GM19240 (cell line): ENCODE measurements at regions not wholly inside any gene's neighbourhood (a gene's known extent, or its start where the extent isn't known, plus 50 kb on each side); places are given as distances from the start of the nearest gene placed in this dataset.
"Not testable (repeated sequence)": the region's sequence is repeated elsewhere in the genome, so short reads cannot be mapped to it uniquely, and the experiment has no call there.

Experiments
- DNase-seq: peaks from one replicate; pipeline ENCODE4 v3.0.0; 2011; ENCODE audit warnings: low spot score; ENCODE audit not compliant: insufficient read length

DNA sequence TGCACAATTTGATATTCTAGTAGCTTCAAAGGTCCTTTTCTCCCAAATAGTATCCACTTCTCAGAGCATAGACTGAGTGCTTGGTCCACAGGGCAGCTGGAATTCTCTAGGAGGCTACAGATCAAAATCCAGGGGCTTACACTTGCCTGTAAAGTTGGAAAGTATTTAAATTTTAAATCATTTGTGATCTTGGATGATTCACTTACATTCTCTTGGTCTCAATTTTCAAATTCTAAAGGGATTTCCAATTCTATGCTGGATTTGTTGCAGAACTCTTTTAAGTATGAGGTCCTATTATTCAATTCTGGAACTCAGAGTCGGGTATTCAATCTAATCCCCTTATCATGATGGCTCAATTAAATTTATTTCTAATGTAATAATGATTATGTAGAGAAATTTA lies 492.3 kb downstream of the NYAP2 start:
- DNase-seq, result no peak

DNA sequence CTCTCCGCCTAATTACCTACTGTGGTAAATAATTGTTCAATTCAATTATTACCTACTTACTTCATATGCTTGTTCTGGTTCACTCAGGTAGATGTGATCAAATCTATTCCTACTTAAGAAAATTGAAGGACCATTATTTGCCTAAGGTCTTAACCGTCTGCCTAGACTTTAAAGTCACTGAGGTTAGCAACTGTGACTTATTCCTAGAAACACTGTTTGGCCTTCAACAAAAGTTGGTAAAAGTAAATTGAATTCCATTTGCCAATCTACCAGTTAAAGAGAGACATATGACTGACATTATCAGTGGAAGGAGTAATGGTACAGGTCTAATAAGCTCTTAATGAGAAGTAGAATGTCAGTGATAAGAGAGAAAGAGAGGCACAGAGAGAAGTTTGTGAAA lies 491.5 kb downstream of the NYAP2 start:
- DNase-seq, result no peak

DNA sequence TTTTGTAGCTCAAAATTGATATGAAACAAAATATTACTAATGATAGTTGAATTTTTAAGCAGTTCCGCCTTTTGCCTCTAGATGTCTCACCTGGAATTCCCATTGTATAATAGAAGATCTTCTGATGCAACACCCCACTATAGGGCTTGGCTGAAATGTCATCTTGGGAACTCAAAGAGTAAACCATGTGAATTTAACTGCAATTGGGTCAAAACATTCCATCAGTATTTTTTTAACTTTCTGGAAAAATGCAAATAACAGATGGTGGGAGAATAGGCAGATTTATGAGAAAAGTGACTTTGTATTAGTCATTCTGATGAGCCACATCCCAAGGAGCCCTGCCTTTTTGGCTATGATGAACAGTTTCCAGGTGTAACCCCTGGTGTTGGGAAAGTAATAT lies 489.9 kb downstream of the NYAP2 start:
- DNase-seq, result no peak

DNA sequence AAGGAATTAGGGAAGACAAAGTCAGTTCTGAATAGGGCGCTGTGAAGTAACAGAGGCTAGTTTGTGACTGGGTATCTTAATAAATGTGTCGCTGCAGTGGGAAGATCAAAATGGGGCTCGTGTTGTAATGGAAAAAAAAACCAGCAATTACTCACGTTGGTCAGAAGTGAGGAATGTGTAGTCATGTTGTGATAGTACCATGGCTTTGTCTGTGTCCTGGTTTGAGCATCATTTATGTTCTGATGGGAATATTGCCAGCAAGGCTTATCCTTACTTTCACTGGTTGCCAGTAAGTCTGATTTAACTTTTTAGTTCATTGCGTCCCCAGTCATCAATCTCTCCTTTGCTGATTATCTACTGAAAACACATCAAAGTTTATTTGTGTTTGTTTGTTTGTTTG lies 467.6 kb downstream of the NYAP2 start:
- no peak for DNase-seq

DNA sequence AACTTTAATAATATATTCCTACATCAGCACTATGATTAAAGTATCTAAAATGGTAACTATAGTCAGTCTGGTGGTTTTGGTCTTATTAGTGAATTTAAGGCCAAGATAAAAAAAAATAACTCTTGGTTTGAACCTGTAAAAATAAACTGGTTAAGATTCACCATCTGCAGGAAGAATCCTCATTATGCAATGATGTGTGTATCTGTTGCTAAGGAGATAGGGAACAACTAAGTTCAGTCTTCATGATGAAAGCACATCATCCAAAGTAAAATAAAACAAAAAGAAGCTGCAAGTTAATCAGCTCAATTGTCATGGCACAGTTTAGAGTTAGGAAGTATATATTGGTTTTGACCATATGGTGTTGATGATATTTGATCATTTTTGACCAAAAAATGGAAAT lies 466.0 kb downstream of the NYAP2 start:
- no peak for DNase-seq

DNA sequence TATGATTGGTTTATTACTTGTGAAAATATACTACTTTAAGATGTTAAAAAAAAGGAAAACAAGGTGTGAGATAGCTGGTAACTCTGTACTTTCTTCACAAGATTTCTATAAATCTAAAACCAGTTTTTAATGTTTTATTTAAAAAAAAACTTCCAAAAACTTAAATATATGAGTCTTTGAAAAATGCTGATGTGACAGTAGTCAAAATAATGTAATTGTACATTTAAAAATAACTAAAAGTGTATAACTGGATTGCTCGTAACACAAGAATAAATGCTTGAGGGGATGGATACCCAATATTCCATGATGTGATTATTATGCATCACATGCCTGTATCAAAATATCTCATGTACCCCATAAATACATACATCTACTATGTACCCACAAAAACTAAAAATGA lies 464.9 kb downstream of the NYAP2 start:
- no peak for DNase-seq

DNA sequence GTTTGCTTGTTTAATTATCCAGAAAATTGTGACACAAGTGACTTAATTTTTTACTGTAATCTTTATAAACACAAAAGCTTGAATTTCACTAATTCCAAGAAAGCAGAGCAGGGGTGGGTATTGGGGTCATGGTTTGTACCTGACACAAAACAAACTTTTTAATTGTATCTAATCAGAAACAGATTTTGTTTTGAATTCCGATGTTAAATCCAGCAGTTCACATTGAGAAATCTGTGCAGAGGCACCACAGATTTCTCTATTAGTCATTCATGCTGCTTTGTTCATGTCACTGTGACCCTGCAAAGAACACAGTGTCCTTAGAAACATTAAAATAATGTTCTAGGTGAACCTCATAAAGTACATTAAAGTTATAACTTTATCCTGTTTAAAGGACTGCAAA lies 443.4 kb downstream of the NYAP2 start:
- no peak for DNase-seq

DNA sequence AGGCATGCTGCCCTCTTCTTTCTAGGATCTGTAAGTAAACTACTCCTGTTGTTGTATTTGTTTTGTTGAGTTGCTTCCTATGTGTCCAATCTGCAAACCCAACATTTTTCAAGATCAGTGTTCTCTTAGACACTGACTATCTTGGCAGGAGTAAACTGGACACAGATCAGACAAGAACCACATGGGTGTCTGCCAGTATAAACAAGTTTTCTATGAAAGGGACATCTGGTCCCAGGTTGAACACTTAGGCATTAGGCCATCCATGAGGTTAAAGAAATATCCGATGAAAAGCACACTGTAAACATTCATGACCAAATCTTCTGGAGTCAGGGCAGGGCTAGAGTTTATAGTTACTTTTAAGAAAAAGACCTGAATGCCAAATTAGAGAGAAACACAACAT lies 441.8 kb downstream of the NYAP2 start:
- DNase-seq, result no peak

DNA sequence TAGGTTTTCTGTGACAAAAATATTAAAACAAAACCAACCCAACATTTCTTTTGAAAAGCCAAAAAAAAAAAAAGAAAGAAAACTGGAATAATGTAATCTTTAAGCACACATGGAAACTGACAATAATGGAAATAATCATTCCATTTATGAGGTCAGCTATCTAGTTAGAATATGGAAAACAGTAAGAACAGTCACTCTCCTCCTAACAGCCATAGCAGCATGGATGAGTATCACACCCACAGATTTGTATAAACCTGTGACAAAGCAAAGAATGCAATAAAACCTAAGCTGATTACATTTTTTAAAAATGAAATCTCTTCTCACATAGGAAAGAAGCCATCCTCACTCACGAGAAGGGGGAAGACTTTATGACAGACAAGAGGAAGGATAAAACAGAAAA lies 437.8 kb downstream of the NYAP2 start:
- DNase-seq, result no peak

DNA sequence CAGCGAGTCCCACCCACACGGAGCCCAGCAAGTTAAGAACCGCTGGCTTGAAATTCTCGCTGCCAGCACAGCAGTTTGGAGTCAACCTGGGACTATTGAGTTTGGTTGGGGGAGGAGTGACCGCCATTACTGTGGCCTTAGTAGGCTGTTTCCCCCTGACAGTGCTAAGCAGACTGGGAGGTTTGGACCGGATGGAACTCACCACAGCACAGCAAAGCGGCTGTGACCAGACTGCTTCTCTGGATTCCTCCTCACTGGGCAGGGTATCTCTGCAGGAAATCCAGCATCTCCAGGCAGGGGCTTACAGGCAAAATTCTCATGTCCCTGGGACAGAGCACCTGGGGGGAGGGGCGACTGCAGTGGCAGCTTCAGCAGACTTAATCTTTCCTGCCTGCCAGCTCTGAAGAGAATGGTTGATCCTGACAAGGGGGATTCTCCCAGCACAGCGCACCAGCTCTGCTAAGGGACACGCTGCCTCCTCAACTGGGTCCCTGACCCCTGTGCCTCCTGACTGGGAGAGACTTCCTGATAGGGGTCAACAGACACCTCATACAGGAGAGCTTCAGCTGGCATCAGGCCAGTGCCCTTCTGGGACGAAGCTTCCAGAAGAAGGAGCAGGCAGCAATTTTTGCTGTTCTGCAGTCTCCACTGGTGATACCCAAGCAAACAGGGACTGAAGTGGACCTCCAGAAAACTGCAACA lies 425.4 kb downstream of the NYAP2 start:
- DNase-seq, result no peak

DNA sequence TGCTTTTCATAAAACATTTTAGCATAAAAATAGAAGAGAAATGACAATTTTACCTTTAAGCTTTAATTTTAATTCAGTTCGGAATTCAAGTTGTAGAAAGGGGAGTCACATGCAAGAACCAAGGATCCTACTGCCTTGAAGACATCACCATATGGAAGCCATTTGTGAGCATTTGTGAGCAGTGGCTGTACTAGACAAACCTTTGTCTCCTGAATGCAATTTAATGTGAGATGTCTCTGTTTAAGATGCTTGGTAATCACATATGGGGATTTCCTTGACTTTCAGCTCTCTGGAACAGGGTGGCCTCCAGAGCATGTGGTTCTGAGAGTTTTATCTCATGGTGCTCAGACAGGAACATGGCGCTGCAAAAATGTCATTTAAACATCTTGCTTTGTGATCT lies 421.8 kb downstream of the NYAP2 start:
- DNase-seq, result no peak

DNA sequence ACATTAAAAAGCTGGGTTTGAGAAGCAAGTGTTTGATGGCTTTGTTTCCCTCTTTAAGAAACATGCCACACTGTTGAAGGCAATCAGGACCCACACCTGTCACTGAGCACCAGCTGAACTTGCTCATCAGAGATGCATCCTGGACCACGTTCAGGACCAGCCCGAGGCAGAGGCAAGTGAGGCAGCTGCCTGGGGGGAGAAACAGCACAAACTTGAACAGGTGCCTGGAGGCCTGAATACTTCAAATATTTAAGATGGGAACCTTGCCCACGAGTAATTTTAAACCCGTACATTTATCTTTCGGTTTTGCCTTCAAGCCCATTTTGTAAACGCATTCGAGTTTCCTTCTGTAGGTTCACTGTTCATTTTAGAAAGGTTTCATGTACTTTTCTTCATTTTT lies 421.3 kb downstream of the NYAP2 start:
- DNase-seq, result no peak

DNA sequence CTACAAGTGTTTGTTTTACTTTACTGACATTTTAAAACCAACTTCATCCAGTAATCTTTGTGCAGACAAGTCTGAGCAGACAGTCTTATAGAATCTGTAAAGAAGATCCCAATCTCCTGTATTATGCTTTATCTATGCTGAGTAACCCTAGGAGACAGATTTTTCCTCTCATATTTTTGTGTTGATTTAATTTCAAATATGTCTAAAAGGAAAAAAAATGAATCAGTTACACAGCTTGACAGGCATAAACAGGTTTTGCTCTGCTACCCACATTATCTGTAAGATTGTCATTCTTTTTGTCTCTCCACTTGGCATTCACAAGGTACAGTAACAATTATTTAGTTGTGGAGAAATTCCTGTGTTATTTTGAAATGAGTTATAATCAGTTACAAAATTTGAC lies 415.0 kb downstream of the NYAP2 start:
- DNase-seq, result no peak

DNA sequence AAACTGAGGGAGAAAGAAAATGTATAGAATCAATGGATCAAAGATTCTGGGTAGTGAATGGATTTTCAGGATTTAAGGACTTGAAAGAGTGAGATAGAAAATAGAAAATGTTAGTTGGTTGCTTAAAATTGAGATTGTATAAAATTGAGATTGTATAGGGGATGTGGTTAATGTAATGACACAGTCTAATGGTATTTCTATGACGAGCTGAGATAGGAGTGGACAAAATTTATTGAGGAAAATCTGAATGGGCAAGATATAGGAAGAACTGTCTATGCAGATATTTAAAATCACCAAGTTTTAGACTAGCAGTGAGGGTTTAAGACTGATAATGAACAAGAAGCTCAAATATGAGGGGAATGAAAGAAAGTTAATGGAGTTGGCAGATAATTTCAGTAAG lies 406.6 kb downstream of the NYAP2 start:
- no peak for DNase-seq

DNA sequence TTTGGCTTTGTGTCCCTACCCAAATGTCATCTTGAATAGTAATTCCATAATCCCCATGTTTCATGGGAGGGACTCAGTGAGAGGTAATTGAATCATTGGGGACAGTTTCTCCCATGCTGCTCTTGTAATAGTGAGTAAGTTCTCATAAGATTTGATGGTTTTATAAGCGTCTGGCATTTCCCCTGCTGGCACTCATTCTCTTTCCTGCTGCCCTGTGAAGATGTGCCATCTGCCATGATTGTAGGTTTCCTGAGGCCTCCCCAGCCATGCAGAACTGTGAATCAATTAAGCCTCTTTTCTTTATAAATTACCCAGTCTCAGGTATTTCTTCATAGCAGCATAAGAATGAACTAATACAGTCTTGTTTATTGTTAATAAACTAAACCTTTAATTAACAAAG lies 402.6 kb downstream of the NYAP2 start:
- DNase-seq, result not testable (repeated sequence)

DNA sequence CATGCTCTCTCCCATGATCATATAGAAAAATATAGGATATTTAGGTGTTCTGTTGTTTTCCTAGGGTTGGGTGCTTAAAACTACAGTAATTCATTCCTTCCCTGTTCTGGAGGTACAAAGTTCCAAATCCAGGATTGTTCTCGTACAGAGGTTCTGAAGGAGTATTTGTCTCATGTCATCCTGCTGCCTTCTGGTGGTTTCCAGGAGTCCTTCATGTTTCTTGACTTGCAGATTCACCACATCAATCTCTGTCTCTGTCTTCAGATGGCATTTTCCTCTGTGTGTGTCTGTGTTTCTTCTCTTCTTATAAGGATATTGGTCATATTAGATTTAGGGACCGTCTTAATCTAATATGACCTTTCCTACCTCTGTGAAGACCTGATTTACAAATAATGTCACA lies 397.9 kb downstream of the NYAP2 start:
- DNase-seq, result no peak

DNA sequence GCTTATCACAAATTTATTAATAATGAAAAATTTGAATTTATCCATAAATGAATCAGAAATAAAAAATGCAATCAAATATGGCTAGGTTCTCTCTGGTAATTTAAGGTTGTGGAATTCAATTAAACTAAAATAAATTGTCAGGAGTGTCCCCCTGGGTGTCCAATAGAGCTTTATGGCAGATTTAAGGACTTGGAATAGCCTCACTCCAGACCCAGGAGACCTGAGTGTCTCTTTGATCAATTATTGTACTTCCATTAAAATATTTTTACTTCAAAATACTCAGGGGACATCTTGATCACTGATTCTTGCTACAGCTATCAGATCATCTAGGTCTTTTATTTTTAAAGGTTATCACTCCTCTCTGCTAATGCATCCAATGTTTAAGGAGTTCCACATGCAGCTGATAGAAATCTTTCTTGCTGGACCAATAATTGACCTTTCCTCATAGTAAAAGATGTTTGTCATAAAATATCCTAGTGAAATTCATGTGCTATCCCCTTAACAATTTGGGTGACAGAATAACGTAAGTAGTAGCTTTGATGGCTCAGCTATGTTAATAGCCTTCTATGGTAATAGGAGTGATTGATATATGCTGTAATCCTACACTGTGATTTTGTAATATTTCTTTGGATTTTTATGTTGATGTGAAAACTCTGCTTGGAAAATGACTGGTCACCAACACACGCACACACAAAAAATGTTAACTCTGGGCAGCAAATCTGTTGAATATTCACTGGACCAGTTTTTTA lies 395.3 kb downstream of the NYAP2 start:
- no peak for DNase-seq

DNA sequence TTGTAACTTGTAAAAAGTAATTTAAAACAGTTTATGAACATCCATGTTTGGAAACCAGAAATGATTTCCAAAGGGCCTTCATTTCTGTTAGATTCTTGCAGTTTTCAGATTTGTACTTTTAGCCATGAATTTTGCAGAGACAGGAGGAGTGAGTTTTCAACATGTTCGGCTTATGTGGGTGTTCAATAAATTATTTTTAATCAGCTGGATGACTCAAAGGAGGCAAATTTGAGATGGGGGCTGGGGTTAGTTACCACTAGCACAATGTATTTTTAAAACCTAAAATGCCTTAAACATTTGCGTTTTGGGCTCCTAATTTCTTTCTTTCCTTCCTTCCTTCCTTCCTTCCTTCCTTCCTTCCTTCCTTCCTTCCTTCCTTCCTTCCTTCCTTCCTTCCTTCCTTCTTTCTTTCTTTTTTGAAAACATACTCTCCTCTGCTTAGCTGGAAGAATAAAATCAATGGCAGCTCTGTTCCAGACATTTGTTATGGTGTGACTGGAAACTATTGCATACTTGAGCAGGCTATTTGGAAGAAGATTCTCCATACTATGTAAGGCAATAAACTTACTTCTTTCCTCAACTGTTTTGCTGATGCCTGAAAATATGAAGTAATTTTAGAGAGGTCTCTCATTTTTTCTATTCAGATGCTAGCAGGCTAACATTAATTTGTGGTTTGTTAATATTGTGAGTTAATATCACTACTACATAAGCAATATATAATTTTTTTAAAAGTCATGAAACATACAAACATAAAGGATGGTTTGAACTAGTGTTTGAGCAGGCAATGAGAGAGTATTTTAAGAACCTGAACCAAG lies 394.4 kb downstream of the NYAP2 start:
- DNase-seq, result no peak

DNA sequence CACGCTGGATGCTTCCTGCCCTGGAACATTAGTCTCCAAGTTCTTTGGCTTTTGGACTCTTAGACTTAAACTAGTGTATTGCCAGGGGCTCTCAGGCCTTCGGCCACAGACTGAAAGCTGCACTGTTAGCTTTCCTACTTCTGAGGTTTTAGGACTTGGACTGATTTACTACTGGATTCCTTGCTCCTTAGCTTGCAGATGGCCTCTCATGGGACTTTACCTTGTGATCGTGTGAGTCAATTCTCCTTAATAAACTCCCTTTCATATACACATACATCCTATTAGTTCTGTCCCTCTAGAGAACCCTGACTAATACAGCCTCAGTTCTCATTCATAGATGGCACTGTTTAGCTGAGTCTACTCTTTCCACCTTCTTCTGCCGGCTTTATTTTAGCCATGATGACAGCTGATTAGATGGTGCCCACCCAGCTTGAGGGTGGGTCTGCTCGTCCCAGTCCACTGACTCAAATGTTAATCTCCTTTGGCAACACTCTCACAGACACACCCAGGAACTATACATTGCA lies 389.1 kb downstream of the NYAP2 start:
- DNase-seq, result no peak

DNA sequence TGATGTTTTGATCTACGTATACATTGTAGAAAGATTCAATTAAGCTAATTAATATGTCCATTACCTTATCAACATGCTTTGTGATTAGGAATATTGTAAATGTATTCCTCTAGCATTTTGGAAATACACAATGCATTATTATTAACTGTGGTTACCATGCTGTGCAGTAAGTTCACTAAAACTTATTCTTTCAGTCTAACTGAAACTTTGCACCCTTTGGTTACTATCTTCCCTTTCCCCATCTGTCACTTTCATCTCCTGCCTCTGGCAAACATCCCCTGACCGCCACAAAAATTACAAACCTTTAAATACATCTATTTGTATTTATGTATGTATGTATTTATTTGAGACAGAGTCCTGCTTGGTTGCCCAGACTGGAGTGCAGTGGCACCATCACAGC lies 388.0 kb downstream of the NYAP2 start:
- DNase-seq, result no peak

DNA sequence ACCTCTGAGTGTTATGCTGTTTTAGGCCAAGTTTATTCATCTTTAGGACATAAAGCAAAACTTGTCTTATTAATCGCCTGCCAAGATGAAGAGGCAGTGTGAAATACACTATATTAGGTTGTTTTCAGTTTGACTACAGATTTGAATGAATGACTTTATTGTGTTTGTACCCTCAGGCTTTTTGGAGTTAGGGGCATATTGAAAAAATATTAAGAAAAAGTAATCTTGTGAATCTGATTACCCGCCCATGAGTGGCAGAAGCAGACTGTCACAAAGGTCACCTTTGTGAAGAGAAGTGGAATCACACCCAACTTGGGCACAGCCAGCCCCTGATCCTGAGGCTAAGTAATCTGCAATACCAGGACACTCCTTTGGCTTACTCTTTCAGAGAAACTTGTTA lies 382.5 kb downstream of the NYAP2 start:
- no peak for DNase-seq

DNA sequence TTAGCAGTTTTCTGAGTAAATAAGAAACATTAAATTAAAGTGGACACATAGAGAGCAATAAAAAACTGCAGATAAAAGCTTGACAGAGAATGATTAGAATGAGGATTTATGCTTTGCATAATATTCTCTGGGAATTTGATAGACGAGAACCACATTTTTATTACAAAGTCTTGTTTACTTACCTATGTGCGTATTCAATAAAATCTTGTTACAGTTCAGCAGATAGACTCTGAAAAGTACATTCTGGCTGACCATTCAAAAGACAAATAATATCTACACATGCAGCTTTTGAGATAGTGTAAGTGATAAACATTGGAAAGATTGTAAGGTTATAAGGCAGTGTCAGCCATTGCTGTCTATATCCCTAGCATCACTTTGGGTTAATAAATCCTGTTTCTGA lies 381.6 kb downstream of the NYAP2 start:
- no peak for DNase-seq
